ENCODE measurements at regions not wholly inside any gene's neighbourhood (a gene's known extent, or its start where the extent isn't known, plus 50 kb on each side); places are given as distances from the start of the nearest gene placed in this dataset.

DNA sequence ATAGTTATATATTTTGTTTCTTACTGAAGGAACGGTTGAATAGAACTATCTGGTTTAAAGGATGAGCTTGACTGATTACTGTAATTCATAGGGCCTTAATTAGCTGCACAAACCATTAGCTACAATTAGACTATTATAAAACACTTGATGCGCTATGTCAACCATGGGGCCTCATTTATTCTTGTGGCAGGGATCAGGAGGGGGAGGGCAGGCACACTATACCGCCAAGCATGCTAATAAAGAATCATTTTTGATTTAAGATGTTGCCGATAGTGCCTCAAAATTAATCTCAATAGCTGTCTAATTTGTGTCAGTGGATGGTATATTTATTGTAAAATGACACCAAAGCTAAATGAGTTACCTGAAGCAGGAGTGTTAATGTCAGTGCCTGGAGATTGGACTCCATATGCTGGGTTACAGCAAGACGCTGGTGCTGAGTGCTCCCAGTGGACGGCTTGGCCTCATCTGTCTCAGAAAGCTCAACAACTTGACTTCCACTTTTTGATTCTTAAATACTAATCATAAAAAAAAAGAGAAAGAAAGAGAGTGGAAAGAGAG is 1007.0 kb upstream of the CELF4 start:
- no peak for DNase-seq (ENCODE audit: low read depth)
- TF ChIP-seq, protein P1, sequence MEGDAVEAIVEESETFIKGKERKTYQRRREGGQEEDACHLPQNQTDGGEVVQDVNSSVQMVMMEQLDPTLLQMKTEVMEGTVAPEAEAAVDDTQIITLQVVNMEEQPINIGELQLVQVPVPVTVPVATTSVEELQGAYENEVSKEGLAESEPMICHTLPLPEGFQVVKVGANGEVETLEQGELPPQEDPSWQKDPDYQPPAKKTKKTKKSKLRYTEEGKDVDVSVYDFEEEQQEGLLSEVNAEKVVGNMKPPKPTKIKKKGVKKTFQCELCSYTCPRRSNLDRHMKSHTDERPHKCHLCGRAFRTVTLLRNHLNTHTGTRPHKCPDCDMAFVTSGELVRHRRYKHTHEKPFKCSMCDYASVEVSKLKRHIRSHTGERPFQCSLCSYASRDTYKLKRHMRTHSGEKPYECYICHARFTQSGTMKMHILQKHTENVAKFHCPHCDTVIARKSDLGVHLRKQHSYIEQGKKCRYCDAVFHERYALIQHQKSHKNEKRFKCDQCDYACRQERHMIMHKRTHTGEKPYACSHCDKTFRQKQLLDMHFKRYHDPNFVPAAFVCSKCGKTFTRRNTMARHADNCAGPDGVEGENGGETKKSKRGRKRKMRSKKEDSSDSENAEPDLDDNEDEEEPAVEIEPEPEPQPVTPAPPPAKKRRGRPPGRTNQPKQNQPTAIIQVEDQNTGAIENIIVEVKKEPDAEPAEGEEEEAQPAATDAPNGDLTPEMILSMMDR (IDR thresholded peaks at IDR 0.05; ENCODE audit: low read depth, low read length) = no peak
- TF ChIP-seq MYC (IDR thresholded peaks at IDR 0.05; ENCODE audit: low read depth, low read length) (no peak), POLR2A (IDR thresholded peaks at IDR 0.05; ENCODE audit: extremely low read depth, insufficient read length) (no peak)
- TF ChIP-seq, protein P2, sequence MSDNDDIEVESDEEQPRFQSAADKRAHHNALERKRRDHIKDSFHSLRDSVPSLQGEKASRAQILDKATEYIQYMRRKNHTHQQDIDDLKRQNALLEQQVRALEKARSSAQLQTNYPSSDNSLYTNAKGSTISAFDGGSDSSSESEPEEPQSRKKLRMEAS (IDR thresholded peaks at IDR 0.05; ENCODE audit: low read depth, low read length) = no peak
- no peak overlapping the region for H3K4me3 ChIP-seq (ENCODE audit: low read depth, low read length)

DNA sequence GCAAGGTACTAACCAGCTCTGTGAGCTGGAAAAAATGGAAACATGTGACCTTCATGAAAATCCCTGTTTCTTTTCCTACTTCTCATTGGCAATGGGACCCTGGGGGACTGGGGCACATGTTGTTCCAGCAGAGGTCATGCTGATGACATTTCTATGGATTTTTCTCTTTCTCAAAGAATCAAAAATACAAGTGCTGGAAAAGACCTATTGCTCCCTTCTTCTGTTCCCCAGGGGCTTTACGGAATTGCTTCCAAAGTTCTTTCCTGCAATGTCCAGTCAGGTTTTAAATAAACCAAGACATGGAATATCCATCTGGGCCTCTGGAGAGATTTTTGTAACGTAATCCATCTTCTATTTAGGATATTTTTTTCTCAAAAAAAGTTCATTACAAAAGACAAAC is 1006.1 kb upstream of the CELF4 start:
- TF ChIP-seq, protein P1 (IDR thresholded peaks at IDR 0.05; ENCODE audit: low read depth, low read length) = no peak
- TF ChIP-seq, protein P2 (IDR thresholded peaks at IDR 0.05; ENCODE audit: low read depth, low read length) = no peak
- TF ChIP-seq POLR2A (IDR thresholded peaks at IDR 0.05; ENCODE audit: extremely low read depth, insufficient read length) = no peak
- no peak for TF ChIP-seq MYC (IDR thresholded peaks at IDR 0.05; ENCODE audit: low read depth, low read length)
- no peak overlapping the region for H3K4me3 ChIP-seq (ENCODE audit: low read depth, low read length)
- DNase-seq (ENCODE audit: low read depth) = no peak

DNA sequence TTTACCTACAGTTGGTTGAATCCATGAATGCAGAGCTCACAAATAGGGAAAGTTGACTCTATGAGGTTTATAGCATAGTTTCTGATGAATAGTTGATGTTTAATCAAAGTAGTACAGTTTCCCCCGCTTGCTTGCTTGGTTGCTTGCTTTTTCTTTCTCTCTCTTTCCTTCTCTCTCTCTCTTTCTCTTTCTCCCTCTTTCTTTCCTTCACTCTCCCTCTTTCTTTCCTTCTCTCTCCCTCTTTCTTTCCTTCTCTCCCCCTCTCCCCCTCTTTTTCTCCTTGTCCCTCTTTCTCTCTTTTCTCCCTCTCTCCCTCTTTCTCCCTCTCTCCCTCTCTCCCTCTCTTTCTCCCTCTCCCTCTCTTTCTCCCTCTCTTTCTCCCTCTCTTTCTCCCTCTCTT is 999.9 kb upstream of the CELF4 start:
- TF ChIP-seq MYC (IDR thresholded peaks at IDR 0.05; ENCODE audit: low read depth, low read length) = no peak
- H3K4me3 ChIP-seq (ENCODE audit: low read depth, low read length) = no peak overlapping the region
- DNase-seq (ENCODE audit: low read depth) = no peak

DNA sequence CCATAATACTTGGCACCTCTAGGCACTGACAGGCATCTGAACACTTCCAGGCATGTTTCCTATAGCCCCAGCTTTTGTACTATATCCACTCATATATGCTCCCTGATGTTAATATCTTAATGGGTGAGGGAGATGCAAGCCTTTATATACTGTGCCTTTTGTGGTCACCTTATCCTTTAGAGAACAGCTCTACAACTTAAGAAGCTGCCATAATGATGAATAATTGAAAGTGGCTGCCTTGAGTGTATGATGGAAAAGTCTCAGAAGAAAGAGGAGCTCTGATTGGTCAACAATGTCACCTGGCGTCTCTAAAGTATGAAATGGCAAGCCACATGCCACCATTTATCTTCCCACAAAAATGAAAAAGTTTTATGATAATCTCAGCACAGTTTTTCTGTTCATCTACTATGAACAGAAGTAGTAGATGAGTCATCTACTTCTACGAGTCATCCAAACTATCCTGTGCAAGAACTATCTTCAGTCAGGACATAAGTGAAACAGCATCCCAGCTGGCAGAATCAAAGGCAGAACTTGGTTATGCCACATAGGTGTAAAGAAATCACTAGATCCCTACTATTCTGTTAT is 997.9 kb upstream of the CELF4 start:
- TF ChIP-seq POLR2A (IDR thresholded peaks at IDR 0.05; ENCODE audit: extremely low read depth, insufficient read length) (no peak), MYC (IDR thresholded peaks at IDR 0.05; ENCODE audit: low read depth, low read length) (no peak)
- TF ChIP-seq, protein P2 (IDR thresholded peaks at IDR 0.05; ENCODE audit: low read depth, low read length) = no peak
- TF ChIP-seq, protein P1 (IDR thresholded peaks at IDR 0.05; ENCODE audit: low read depth, low read length) = no peak
- H3K4me3 ChIP-seq (ENCODE audit: low read depth, low read length) = no peak overlapping the region
- no peak for DNase-seq (ENCODE audit: low read depth)

DNA sequence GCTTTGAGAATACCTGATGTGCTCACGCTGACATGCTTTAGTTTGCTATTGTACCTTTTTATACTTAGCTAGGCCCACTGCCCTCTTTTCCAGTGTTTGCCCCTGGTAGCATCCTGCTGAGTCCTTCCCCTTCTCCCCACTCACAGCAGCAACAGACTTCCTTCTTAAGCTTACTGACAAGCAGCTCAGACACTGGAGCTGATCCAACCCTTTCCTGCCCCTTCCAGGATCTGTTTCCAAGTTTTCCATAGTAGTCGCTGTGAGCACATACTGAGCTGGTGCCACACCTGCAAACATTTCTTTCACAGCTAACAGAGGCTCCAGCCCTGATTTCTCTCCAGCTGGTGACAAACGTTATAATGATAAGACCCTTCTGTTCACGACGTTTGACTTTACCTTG is 991.4 kb upstream of the CELF4 start:
- H3K4me3 ChIP-seq (ENCODE audit: low read depth, low read length) = no peak overlapping the region
- TF ChIP-seq POLR2A (IDR thresholded peaks at IDR 0.05; ENCODE audit: extremely low read depth, insufficient read length) = no peak
- TF ChIP-seq, protein P1 (IDR thresholded peaks at IDR 0.05; ENCODE audit: low read depth, low read length) = no peak
- no peak for TF ChIP-seq MYC (IDR thresholded peaks at IDR 0.05; ENCODE audit: low read depth, low read length)
- TF ChIP-seq, protein P2 (IDR thresholded peaks at IDR 0.05; ENCODE audit: low read depth, low read length) = no peak
- DNase-seq (ENCODE audit: low read depth) = no peak

DNA sequence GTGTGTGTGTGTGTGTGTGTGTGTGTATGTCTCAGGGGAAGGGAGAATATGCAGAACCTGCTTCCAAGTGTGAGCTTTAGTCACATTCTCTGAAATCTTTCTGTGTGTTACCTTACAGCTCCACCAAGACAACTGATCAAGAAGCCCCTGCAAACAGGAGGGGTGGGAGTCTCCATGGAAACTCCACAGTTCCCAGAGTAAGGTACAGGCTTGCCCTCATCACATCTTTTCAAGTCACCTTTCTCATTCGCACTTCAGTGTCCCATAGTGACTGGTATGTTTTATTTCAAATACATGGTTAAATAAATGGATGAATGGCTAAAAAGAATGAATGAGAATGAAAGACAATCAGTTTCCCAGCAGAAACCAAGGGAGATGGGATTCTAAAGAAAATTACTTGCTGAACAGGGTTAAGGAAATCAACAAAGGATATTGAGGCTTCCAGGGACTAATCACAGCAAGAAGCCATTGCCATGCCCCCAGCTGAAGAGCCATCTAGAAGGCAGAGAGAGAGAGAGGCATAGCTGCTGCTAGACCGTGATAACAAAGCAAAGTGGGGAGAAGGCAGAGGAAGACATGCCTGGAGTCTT is 987.2 kb upstream of the CELF4 start:
- DNase-seq (ENCODE audit: low read depth) = no peak
- no peak overlapping the region for H3K4me3 ChIP-seq (ENCODE audit: low read depth, low read length)
- TF ChIP-seq, protein P2 (IDR thresholded peaks at IDR 0.05; ENCODE audit: low read depth, low read length) = no peak
- no peak for TF ChIP-seq MYC (IDR thresholded peaks at IDR 0.05; ENCODE audit: low read depth, low read length)
- TF ChIP-seq, protein P1 (IDR thresholded peaks at IDR 0.05; ENCODE audit: low read depth, low read length) = no peak
- no peak for TF ChIP-seq POLR2A (IDR thresholded peaks at IDR 0.05; ENCODE audit: extremely low read depth, insufficient read length)
